HFFc6 (cell line): ENCODE measurements at regions not wholly inside any gene's neighbourhood (a gene's known extent, or its start where the extent isn't known, plus 50 kb on each side); places are given as distances from the start of the nearest gene placed in this dataset.

ENCODE experiments used
- DNase-seq: peaks from one replicate; pipeline ENCODE4 v3.0.0-alpha.2; 2018
- H3K27ac Mint-ChIP-seq: 2 replicates; pipeline ENCODE4 v1.8.0; 2020; ENCODE audit warnings: mild to moderate bottlenecking, mixed read lengths
- H3K27me3 Mint-ChIP-seq: 2 replicates; pipeline ENCODE4 v1.8.0; 2021; ENCODE audit warnings: mild to moderate bottlenecking, moderate library complexity, mixed read lengths; ENCODE audit not compliant: insufficient read depth
- H3K36me3 Mint-ChIP-seq: 2 replicates; pipeline ENCODE4 v1.8.0; 2021; ENCODE audit warnings: low read depth, mixed read lengths
- H3K4me1 Mint-ChIP-seq: 2 replicates; pipeline ENCODE4 v1.8.0; 2020; ENCODE audit warnings: low read depth, mixed read lengths
- H3K4me3 Mint-ChIP-seq: 2 replicates; pipeline ENCODE4 v1.8.0; 2020; ENCODE audit warnings: mild to moderate bottlenecking, moderate library complexity, mixed read lengths
- H3K9me3 Mint-ChIP-seq: 2 replicates; pipeline ENCODE4 v1.8.0; 2020; ENCODE audit warnings: mild to moderate bottlenecking, mixed read lengths
- TF ChIP-seq, protein P1 (sequence below): fragments of 200-600 bp; sonication (generic); IDR thresholded peaks from 2 replicates; pipeline ENCODE4 v1.5.0; 2021; ENCODE audit warnings: antibody characterized with exemption, mild to moderate bottlenecking

DNA sequence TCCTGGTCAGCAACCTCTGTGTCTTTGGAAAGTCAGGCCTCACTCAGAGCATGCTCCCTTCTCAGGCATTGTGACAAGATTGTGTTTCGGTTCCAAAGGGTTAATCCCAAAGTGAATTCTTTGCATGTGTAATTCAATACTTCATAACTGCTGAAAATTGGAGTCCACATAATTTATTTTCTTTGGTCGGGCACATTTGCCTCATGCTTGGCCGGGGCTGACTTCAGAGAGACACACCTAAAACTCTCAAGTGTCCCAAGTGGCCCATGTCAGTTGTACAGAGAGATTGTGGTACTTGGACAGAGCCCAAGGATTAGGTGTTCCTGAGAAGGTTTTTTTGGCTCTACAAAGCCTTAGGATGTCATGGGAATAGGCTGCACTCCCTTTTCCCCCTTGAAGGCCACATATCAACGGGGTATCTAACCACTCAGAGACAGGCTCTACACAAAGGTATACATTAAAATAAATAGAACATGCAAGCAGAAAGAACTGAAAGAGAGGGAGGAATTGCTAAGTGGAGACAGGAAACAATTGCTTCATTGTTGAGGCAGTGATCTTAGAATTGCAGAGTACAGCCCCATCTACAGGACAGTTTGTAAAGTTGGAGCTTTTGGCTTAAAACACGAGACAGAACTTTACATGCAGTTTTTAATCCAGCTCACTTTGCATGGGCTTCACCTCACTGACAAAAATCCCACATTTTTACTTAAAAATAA, 1232.3 kb upstream of the ZEB2 start:
- Mint-ChIP-seq H3K4me3 (peak overlapping the region; percentile 70), H3K4me1 (peaks cover 25% of the 10 kb centered on the region), H3K36me3 (no peaks in the 10 kb centered on the region), H3K9me3 (no peaks in the 10 kb centered on the region), H3K27ac (peak overlapping the region; percentile 66), H3K27me3 (no peaks in the 10 kb centered on the region; the same call in 1 of the 2 replicates)
- peak; percentile 78 for DNase-seq
- TF ChIP-seq, protein P1, sequence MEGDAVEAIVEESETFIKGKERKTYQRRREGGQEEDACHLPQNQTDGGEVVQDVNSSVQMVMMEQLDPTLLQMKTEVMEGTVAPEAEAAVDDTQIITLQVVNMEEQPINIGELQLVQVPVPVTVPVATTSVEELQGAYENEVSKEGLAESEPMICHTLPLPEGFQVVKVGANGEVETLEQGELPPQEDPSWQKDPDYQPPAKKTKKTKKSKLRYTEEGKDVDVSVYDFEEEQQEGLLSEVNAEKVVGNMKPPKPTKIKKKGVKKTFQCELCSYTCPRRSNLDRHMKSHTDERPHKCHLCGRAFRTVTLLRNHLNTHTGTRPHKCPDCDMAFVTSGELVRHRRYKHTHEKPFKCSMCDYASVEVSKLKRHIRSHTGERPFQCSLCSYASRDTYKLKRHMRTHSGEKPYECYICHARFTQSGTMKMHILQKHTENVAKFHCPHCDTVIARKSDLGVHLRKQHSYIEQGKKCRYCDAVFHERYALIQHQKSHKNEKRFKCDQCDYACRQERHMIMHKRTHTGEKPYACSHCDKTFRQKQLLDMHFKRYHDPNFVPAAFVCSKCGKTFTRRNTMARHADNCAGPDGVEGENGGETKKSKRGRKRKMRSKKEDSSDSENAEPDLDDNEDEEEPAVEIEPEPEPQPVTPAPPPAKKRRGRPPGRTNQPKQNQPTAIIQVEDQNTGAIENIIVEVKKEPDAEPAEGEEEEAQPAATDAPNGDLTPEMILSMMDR: peak; percentile 89

DNA sequence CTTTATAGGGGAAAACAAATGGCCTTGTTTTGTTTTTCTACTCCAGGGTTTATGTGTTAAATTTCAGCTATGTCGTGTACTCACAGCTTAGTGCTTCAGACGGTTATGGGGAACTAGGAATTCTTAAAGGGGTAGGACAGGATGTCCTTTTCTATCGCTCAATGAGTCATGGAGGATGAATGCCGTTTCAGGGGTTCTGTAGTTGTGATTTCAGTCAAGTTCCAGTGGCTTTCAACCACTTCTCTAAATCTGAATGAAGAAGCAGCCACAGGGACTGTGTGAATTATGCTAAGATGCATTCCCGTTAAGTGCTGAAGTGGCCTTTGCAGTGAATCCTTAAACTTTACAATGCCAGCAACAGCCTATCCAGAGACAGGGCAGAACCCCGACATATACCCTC, 1231.7 kb upstream of the ZEB2 start:
- DNase-seq: peak; percentile 48
- Mint-ChIP-seq H3K4me1 (peaks cover 25% of the 10 kb centered on the region), H3K27ac (peak overlapping the region; percentile 66), H3K27me3 (no peaks in the 10 kb centered on the region; the same call in 1 of the 2 replicates), H3K36me3 (no peaks in the 10 kb centered on the region), H3K4me3 (peak overlapping the region; percentile 70), H3K9me3 (no peaks in the 10 kb centered on the region)
- TF ChIP-seq, protein P1: no peak

DNA sequence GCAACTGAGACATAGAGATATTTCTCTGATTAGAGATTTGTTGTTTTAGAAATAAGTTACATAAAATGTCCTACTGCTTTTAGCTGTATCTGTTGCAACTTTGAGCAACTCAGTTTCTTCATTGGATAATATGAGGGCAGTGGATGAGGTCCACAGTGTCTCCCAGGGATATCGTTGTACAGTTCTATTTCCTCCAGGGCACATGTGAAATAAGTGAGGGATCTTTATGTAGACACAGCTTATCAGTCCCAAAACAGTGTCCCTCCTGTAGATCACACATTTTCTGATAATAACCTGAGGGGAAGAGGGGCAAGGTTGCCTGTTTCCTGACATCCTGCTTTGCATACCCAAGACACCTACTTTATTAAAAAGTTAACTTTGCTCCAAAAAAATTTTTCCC, 1231.2 kb upstream of the ZEB2 start:
- TF ChIP-seq, protein P1: no peak
- peaks cover 29% of the 10 kb centered on the region for H3K4me1 Mint-ChIP-seq
- peak overlapping the region; percentile 66 for H3K27ac Mint-ChIP-seq
- no peaks in the 10 kb centered on the region for H3K36me3 Mint-ChIP-seq
- H3K27me3 Mint-ChIP-seq: no peaks in the 10 kb centered on the region; the same call in 1 of the 2 replicates
- no peaks in the 10 kb centered on the region for H3K9me3 Mint-ChIP-seq
- H3K4me3 Mint-ChIP-seq: peak overlapping the region; percentile 70; the same call in 1 of the 2 replicates
- no peak for DNase-seq

DNA sequence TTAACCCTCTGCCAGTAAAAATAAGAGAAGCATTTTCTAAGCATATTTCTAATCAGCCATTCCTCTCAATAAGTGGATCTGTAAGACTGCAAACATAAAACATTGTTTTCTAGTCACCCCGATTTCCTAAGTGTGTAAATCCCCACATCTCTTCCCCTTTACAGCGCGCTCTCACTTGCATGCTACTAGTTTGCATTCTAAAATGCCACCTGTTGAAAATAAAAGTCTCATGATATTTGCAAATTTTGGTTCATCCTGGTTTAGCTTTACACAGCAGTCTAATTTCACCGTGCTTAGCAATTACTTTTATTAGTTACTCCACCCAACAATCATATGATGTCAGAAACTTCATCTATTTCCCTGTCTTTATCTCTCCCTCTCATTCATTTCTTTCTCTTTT, 1230.7 kb upstream of the ZEB2 start:
- Mint-ChIP-seq H3K4me3 (no peak overlapping the region), H3K4me1 (peaks cover 32% of the 10 kb centered on the region), H3K9me3 (no peaks in the 10 kb centered on the region), H3K27ac (peak overlapping the region; percentile 66; the same call in 1 of the 2 replicates), H3K36me3 (no peaks in the 10 kb centered on the region), H3K27me3 (no peaks in the 10 kb centered on the region; the same call in 1 of the 2 replicates)
- no peak for DNase-seq
- TF ChIP-seq, protein P1: no peak

DNA sequence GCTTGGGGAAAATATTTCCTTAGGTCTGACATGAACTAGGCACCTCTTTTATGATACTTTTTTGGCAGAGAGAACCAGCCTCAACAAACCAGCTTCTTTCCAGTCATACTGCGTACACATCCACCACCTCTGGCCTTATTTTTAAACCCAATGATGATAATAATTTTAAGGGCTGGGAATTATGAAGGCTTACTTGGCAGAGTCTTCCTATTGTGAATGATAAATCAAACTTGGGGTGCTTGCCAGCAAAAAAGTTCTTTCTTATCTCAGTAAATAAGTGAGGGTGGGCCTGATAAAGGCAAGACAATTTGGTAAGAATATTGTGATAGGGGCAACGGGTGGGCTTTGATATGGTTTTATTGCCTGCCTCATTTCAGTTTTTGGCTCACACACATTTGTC, 1230.2 kb upstream of the ZEB2 start:
- Mint-ChIP-seq H3K4me3 (no peak overlapping the region), H3K36me3 (no peaks in the 10 kb centered on the region), H3K9me3 (no peaks in the 10 kb centered on the region), H3K27ac (no peak overlapping the region), H3K4me1 (peaks cover 34% of the 10 kb centered on the region), H3K27me3 (no peaks in the 10 kb centered on the region; the same call in 1 of the 2 replicates)
- no peak for DNase-seq
- TF ChIP-seq, protein P1: no peak
